Smooth muscle cell (in vitro differentiated cells): ENCODE measurements at regions not wholly inside any gene's neighbourhood (a gene's known extent, or its start where the extent isn't known, plus 50 kb on each side); places are given as distances from the start of the nearest gene placed in this dataset.
"Not testable (repeated sequence)": the region's sequence is repeated elsewhere in the genome, so short reads cannot be mapped to it uniquely, and the experiment has no call there.

Source experiments
- DNase-seq: peaks from one replicate; lab custom pipeline; 2025; ENCODE audit not compliant: unreplicated experiment; lab: John Stamatoyannopoulos, UW
- H2AFZ ChIP-seq: fragments of 200-600 bp; sonication (generic); 2 replicates; pipeline ENCODE4 v1.6.0; 2016; ENCODE audit warnings: antibody characterized with exemption, low read depth, mild to moderate bottlenecking
- H3F3A ChIP-seq: fragments of 200-600 bp; sonication (generic); 2 replicates; pipeline ENCODE4 v1.6.0; 2017; ENCODE audit warnings: antibody characterized with exemption, low read depth
- H3K27ac ChIP-seq: fragments of 200-600 bp; sonication (generic); 2 replicates; pipeline ENCODE4 v1.5.1; 2016; ENCODE audit warnings: low read depth, mild to moderate bottlenecking
- H3K27me3 ChIP-seq: fragments of 200-600 bp; sonication (generic); 2 replicates; pipeline ENCODE4 v1.6.1; 2016; ENCODE audit warnings: low read depth, mild to moderate bottlenecking
- H3K36me3 ChIP-seq: fragments of 200-600 bp; sonication (generic); 2 replicates; pipeline ENCODE4 v1.5.1; 2016; ENCODE audit warnings: low read depth
- H3K4me1 ChIP-seq: fragments of 200-600 bp; sonication (generic); 2 replicates; pipeline ENCODE4 v1.5.1; 2016; ENCODE audit warnings: low read depth
- H3K4me2 ChIP-seq: fragments of 200-600 bp; sonication (generic); 2 replicates; pipeline ENCODE4 v1.6.0; 2016; ENCODE audit warnings: mild to moderate bottlenecking
- H3K4me3 ChIP-seq: fragments of 200-600 bp; sonication (generic); 2 replicates; pipeline ENCODE4 v1.5.1; 2016; ENCODE audit warnings: mild to moderate bottlenecking
- H3K79me2 ChIP-seq: fragments of 200-600 bp; sonication (generic); 2 replicates; pipeline ENCODE4 v1.6.0; 2016; ENCODE audit warnings: low read depth, mild to moderate bottlenecking
- H3K9ac ChIP-seq: fragments of 200-600 bp; sonication (generic); 2 replicates; pipeline ENCODE4 v1.6.0; 2016; ENCODE audit warnings: low read depth
- H3K9me3 ChIP-seq: fragments of 200-600 bp; sonication (generic); replicated peaks from 2 replicates; pipeline ENCODE4 v1.5.1; 2016; ENCODE audit warnings: low read depth
- H4K20me1 ChIP-seq: fragments of 200-600 bp; sonication (generic); 2 replicates; pipeline ENCODE4 v1.6.0; 2016; ENCODE audit warnings: low read depth
- WGBS: methylation state at CpG from one replicate; pipeline ENCODE4 v1.1.7; 2016; ENCODE audit warnings: low lambda C conversion rate; 5-methylcytosine and 5-hydroxymethylcytosine counted together
- TF ChIP-seq, protein P1 (sequence below): fragments of 200-600 bp; sonication (generic); IDR thresholded peaks from 2 replicates; pipeline ENCODE4 v1.5.1; 2017; ENCODE audit warnings: borderline replicate concordance, mild to moderate bottlenecking, antibody characterized with exemption; ENCODE audit not compliant: insufficient read depth, poor library complexity, severe bottlenecking

DNA sequence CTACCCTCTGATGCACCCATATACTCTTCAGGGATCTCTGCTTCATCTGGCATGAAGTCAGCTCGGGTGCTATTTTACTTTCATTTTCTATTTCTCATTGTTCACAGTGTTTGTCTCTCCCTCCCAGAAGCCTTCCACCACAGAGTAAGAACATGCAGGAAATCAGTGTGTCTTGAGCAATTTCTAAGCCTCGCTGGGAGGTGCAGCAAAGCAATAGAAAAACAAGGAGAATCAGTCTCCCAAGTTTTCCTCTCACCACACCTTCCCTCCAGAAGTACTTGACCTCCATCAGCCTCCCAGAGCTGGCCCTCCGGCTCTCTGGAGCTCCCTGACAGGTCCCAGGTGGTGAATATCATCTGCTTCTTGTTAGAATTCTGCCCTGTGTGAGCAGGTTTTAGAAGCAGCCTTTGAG is 594.7 kb upstream of the CAMK1G start:
- no peaks in the 10 kb centered on the region for H3K79me2 ChIP-seq
- H3K27ac ChIP-seq = no peak overlapping the region
- peak overlapping the region; percentile 76 for H3K4me2 ChIP-seq
- 59% methylated on average over 3 of the region's 3 CpGs for WGBS
- H4K20me1 ChIP-seq = no peaks in the 10 kb centered on the region
- peak overlapping the region; percentile 36 for H3K4me3 ChIP-seq
- TF ChIP-seq, protein P1, sequence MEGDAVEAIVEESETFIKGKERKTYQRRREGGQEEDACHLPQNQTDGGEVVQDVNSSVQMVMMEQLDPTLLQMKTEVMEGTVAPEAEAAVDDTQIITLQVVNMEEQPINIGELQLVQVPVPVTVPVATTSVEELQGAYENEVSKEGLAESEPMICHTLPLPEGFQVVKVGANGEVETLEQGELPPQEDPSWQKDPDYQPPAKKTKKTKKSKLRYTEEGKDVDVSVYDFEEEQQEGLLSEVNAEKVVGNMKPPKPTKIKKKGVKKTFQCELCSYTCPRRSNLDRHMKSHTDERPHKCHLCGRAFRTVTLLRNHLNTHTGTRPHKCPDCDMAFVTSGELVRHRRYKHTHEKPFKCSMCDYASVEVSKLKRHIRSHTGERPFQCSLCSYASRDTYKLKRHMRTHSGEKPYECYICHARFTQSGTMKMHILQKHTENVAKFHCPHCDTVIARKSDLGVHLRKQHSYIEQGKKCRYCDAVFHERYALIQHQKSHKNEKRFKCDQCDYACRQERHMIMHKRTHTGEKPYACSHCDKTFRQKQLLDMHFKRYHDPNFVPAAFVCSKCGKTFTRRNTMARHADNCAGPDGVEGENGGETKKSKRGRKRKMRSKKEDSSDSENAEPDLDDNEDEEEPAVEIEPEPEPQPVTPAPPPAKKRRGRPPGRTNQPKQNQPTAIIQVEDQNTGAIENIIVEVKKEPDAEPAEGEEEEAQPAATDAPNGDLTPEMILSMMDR = no peak
- DNase-seq = no peak
- H3K9me3 ChIP-seq = no peaks in the 10 kb centered on the region
- H3K27me3 ChIP-seq = no peaks in the 10 kb centered on the region
- H3K4me1 ChIP-seq = no peaks in the 10 kb centered on the region
- H2AFZ ChIP-seq = peak overlapping the region; percentile 18
- no peaks in the 10 kb centered on the region for H3F3A ChIP-seq
- no peaks in the 10 kb centered on the region for H3K36me3 ChIP-seq
- H3K9ac ChIP-seq = no peak overlapping the region

DNA sequence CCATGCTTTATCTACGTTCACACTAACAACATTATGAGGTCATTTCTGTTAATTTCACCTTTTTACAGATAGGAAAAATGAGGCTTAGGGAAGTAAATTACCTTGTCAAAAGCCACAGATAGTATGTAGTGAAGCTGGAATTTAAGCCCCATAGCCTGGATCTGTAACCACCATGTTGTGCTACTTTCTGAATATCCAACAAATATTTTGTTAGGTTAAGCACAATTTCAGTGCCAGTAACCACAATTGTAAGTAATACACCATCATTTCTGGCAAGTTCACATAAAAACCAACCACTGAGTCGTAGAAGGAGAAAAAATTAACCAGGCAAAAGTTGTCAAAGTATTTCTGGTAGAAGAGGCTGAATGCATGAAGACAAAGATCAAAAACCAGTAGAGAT is 593.1 kb upstream of the CAMK1G start:
- WGBS = 72% methylated on average over 2 of the region's 2 CpGs
- Histone ChIP-seq H3K4me3 (no peak overlapping the region), H3K4me1 (no peaks in the 10 kb centered on the region), H3K9ac (no peak overlapping the region), H4K20me1 (no peaks in the 10 kb centered on the region), H3F3A (no peaks in the 10 kb centered on the region), H3K79me2 (no peaks in the 10 kb centered on the region), H3K27me3 (no peaks in the 10 kb centered on the region), H2AFZ (no peak overlapping the region), H3K36me3 (no peaks in the 10 kb centered on the region), H3K4me2 (no peak overlapping the region), H3K9me3 (no peaks in the 10 kb centered on the region), H3K27ac (no peak overlapping the region)
- DNase-seq = no peak
- TF ChIP-seq, protein P1 = no peak

DNA sequence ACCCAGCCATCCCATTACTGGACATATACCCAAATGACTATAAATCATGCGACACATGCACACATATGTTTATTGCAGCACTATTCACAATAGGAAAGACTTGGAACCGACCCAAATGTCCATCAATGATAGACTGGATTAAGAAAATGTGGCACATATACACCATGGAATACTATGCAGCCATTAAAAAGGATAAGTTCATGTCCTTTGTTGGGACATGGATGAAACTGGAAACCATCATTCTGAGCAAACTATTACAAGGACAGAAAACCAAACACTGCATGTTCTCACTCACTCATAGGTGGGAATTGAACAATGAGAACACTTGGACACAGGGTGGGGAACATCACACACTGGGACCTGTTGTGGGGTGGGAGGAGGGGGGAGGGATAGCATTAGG is 586.5 kb upstream of the CAMK1G start:
- H2AFZ ChIP-seq, H4K20me1 ChIP-seq, H3K9ac ChIP-seq, H3F3A ChIP-seq, H3K4me3 ChIP-seq, DNase-seq, H3K4me2 ChIP-seq, H3K4me1 ChIP-seq, H3K27ac ChIP-seq, H3K9me3 ChIP-seq, H3K36me3 ChIP-seq, H3K79me2 ChIP-seq: not testable (repeated sequence)
- peaks cover 10% of the 10 kb centered on the region for H3K27me3 ChIP-seq
- 73% methylated on average over 2 of the region's 2 CpGs for WGBS

DNA sequence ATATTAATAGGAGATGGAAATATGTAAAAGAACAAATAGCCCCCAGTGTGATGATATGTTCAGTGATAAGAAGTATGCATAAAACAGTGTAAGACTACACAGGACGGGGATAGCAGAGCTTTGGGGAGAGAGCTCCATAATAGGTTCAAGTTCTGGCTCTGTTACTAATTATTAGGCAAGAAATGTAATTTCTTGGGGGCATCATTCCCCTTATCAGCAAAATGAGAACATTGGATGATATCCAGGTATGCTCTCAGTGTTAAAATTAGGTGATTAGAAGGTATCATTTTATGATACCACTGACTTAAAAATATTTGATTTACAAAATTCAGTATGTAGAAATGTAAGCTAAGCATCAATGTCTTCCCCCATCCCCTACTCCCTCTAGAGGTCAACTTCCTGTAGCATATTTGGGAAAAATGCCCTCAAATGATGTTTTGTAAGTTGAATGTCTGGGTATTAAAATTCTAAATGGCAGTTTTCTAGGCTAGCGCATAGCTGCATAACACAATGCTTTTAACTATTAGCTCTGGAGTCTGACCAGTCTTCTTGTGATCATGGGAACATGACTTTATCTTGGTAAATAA is 585.7 kb upstream of the CAMK1G start:
- H4K20me1 ChIP-seq = no peaks in the 10 kb centered on the region
- no peak for DNase-seq
- H3K9ac ChIP-seq = no peak overlapping the region
- peaks cover 10% of the 10 kb centered on the region for H3K27me3 ChIP-seq
- no peaks in the 10 kb centered on the region for H3K36me3 ChIP-seq
- no peaks in the 10 kb centered on the region for H3K79me2 ChIP-seq
- H3K27ac ChIP-seq = no peak overlapping the region
- no peaks in the 10 kb centered on the region for H3F3A ChIP-seq
- H2AFZ ChIP-seq = no peak overlapping the region
- TF ChIP-seq, protein P1 = peak; percentile 36
- H3K4me2 ChIP-seq = no peak overlapping the region
- WGBS = 80% methylated on average over 2 of the region's 2 CpGs
- H3K4me1 ChIP-seq = no peaks in the 10 kb centered on the region
- no peak overlapping the region for H3K4me3 ChIP-seq
- no peaks in the 10 kb centered on the region for H3K9me3 ChIP-seq
